ENCODE measurements at regions not wholly inside any gene's neighbourhood (a gene's known extent, or its start where the extent isn't known, plus 50 kb on each side); places are given as distances from the start of the nearest gene placed in this dataset.

DNA sequence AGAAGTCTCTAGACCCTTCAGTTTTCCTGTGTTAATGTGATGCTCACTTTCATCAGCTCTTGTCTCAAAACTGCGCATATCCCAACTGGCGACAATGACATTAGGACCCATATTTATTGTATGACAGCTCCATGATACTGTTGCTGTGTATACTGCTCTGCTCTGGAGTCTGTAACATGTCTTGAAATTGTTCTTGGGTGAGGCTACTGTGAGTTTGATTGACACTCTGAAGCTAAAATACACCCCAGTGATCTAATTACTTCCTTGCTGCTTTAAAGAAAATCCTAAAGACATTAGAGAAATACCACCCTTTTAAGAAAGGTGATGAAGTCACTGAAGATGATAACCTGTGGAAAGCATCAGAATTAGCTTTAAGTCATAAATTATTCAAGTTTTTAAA, 1046.2 kb downstream of the KCNT2 start:
- H3K4me3 ChIP-seq (ENCODE audit: low read depth, low read length): no peak overlapping the region
- H3K23ac ChIP-seq (ENCODE audit: low read length): no peak overlapping the region
- H3K79me1 ChIP-seq (ENCODE audit: low read length): no peaks in the 10 kb centered on the region
- H3K9me3 ChIP-seq (ENCODE audit: insufficient read depth, low read depth, low read length): no peaks in the 10 kb centered on the region
- no peaks in the 10 kb centered on the region for H3K27me3 ChIP-seq (ENCODE audit: insufficient read depth, low read length)
- no peak overlapping the region for H2BK12ac ChIP-seq (ENCODE audit: low read length)
- no peak overlapping the region for H2AK5ac ChIP-seq (ENCODE audit: low read length)
- H4K8ac ChIP-seq (ENCODE audit: low read depth, low read length): no peak overlapping the region
- no peak overlapping the region for H4K12ac ChIP-seq (ENCODE audit: low read depth, low read length)
- H3K9ac ChIP-seq (ENCODE audit: low read length): no peak overlapping the region
- no CpG with 5 or more reads among the region's 2 CpGs for WGBS (ENCODE audit: extremely low coverage, insufficient coverage, insufficient read length)
- H3K4me2 ChIP-seq (ENCODE audit: low read length): no peak overlapping the region
- no peak overlapping the region for H3K4ac ChIP-seq (ENCODE audit: low read depth, low read length)
- no peak overlapping the region for H2AFZ ChIP-seq (ENCODE audit: insufficient read depth, low read length, poor library complexity)
- no peak overlapping the region for H4K91ac ChIP-seq (ENCODE audit: low read depth, low read length)
- H2BK5ac ChIP-seq (ENCODE audit: low read depth, low read length, poor library complexity): no peak overlapping the region
- no peak overlapping the region for H3K27ac ChIP-seq (ENCODE audit: low read depth, low read length)
- H3K36me3 ChIP-seq (ENCODE audit: control insufficient read depth in 1 of 2, insufficient read depth in 2 of 2, low read length in 2 of 2): no peaks in the 10 kb centered on the region
- no peaks in the 10 kb centered on the region for H3K79me2 ChIP-seq (ENCODE audit: control insufficient read depth, insufficient read depth, low read length, poor library complexity)
- no peak overlapping the region for H2BK120ac ChIP-seq (ENCODE audit: insufficient read depth, low read length, poor library complexity)
- H3K4me1 ChIP-seq (ENCODE audit: control insufficient read depth in 1 of 2, insufficient read depth in 2 of 2, low read length in 2 of 2): no peaks in the 10 kb centered on the region
- DNase-seq: no peak
- no peak overlapping the region for H3K14ac ChIP-seq (ENCODE audit: low read length)
- H3K18ac ChIP-seq (ENCODE audit: low read length): no peak overlapping the region

DNA sequence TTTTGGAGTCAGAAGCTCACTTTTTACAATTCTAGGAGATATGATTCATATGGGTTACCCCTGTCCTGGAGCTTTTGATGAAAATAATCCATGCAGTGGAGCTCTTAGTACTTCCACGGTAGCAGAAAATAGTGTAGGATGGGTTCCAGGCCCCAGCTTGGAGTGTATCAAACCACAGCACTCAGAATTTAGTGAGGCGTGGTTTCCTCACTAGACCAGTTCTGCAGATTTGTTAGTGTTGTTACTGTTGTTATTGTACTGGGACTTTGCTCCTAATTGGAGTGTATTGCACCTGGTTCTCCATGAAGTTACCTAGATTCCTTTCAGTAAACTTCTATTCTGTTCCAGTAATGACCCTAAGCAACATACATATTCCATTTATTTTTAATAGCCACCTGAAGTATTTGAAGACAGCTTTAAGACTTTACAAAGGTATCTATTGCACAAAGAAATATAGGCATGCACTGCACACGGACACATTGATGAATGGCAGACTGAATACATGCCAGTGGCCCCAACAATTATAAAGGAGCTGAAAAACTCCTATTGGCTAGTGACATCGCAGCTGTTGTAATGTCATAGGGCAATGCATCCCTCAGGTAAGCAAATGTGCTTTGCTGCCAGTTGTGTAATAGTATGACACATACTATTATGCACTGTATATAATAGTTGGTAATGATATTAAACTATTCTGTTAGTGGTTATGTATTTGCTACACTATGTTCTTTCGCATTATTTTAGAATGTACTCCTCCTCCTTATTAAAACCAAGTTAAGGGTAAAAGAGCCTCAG, 1058.0 kb downstream of the KCNT2 start:
- Histone ChIP-seq H3K4me1 (ENCODE audit: control insufficient read depth in 1 of 2, insufficient read depth in 2 of 2, low read length in 2 of 2) (no peaks in the 10 kb centered on the region), H4K91ac (ENCODE audit: low read depth, low read length) (no peak overlapping the region), H2AK5ac (ENCODE audit: low read length) (no peak overlapping the region), H3K27me3 (ENCODE audit: insufficient read depth, low read length) (no peaks in the 10 kb centered on the region), H3K18ac (ENCODE audit: low read length) (no peak overlapping the region), H2BK120ac (ENCODE audit: insufficient read depth, low read length, poor library complexity) (no peak overlapping the region), H3K79me1 (ENCODE audit: low read length) (no peaks in the 10 kb centered on the region), H2AFZ (ENCODE audit: insufficient read depth, low read length, poor library complexity) (no peak overlapping the region), H3K36me3 (ENCODE audit: control insufficient read depth in 1 of 2, insufficient read depth in 2 of 2, low read length in 2 of 2) (no peaks in the 10 kb centered on the region), H3K79me2 (ENCODE audit: control insufficient read depth, insufficient read depth, low read length, poor library complexity) (no peaks in the 10 kb centered on the region), H2BK12ac (ENCODE audit: low read length) (no peak overlapping the region), H3K4me3 (ENCODE audit: low read depth, low read length) (no peak overlapping the region), H3K9ac (ENCODE audit: low read length) (no peak overlapping the region), H3K4me2 (ENCODE audit: low read length) (no peak overlapping the region), H3K4ac (ENCODE audit: low read depth, low read length) (no peak overlapping the region), H4K12ac (ENCODE audit: low read depth, low read length) (no peak overlapping the region), H2BK5ac (ENCODE audit: low read depth, low read length, poor library complexity) (no peak overlapping the region), H3K23ac (ENCODE audit: low read length) (no peak overlapping the region), H4K8ac (ENCODE audit: low read depth, low read length) (no peak overlapping the region), H3K9me3 (ENCODE audit: insufficient read depth, low read depth, low read length) (no peaks in the 10 kb centered on the region), H3K27ac (ENCODE audit: low read depth, low read length) (no peak overlapping the region), H3K14ac (ENCODE audit: low read length) (no peak overlapping the region)
- no CpG with 5 or more reads among the region's 5 CpGs for WGBS (ENCODE audit: extremely low coverage, insufficient coverage, insufficient read length)
- no peak for DNase-seq

DNA sequence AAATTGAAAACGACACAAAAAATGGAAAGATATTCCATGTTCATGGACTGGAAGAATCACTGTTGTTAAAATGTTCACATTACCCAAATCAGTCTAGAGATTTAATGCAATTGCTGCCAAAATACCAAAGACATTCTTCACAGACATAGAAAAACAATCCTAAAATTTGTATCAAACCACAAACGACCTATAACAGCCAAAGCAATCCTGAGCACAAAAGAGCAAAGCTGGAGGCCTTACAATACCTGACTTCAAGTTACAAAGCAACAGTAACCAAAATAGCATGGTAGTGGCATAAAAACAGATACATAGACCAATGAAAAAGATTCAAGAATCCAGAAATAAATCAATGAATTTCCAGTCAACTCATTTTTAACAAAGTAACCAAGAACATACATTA, 1077.3 kb downstream of the KCNT2 start:
- no peak overlapping the region for H3K27ac ChIP-seq (ENCODE audit: low read depth, low read length)
- H3K27me3 ChIP-seq (ENCODE audit: insufficient read depth, low read length): no peaks in the 10 kb centered on the region
- no peaks in the 10 kb centered on the region for H3K36me3 ChIP-seq (ENCODE audit: control insufficient read depth in 1 of 2, insufficient read depth in 2 of 2, low read length in 2 of 2)
- no peak overlapping the region for H3K4ac ChIP-seq (ENCODE audit: low read depth, low read length)
- no peak overlapping the region for H4K12ac ChIP-seq (ENCODE audit: low read depth, low read length)
- no peak overlapping the region for H2BK120ac ChIP-seq (ENCODE audit: insufficient read depth, low read length, poor library complexity)
- H3K4me3 ChIP-seq (ENCODE audit: low read depth, low read length): no peak overlapping the region
- no peak overlapping the region for H2BK5ac ChIP-seq (ENCODE audit: low read depth, low read length, poor library complexity)
- H3K4me2 ChIP-seq (ENCODE audit: low read length): no peak overlapping the region
- H3K23ac ChIP-seq (ENCODE audit: low read length): no peak overlapping the region
- H3K18ac ChIP-seq (ENCODE audit: low read length): no peak overlapping the region
- H3K9ac ChIP-seq (ENCODE audit: low read length): no peak overlapping the region
- no peaks in the 10 kb centered on the region for H3K79me2 ChIP-seq (ENCODE audit: control insufficient read depth, insufficient read depth, low read length, poor library complexity)
- peaks cover 0 to 6% of the 10 kb centered on the region in 2 experiments for H3K4me1 ChIP-seq (ENCODE audit: control insufficient read depth in 1 of 2, insufficient read depth in 2 of 2, low read length in 2 of 2)
- H4K91ac ChIP-seq (ENCODE audit: low read depth, low read length): no peak overlapping the region
- H2AFZ ChIP-seq (ENCODE audit: insufficient read depth, low read length, poor library complexity): no peak overlapping the region
- H4K8ac ChIP-seq (ENCODE audit: low read depth, low read length): no peak overlapping the region
- H2AK5ac ChIP-seq (ENCODE audit: low read length): no peak overlapping the region
- H3K14ac ChIP-seq (ENCODE audit: low read length): no peak overlapping the region
- H2BK12ac ChIP-seq (ENCODE audit: low read length): no peak overlapping the region
- no peaks in the 10 kb centered on the region for H3K9me3 ChIP-seq (ENCODE audit: insufficient read depth, low read depth, low read length)
- H3K79me1 ChIP-seq (ENCODE audit: low read length): no peaks in the 10 kb centered on the region
- WGBS (ENCODE audit: extremely low coverage, insufficient coverage, insufficient read length): no CpG with 5 or more reads among the region's 2 CpGs
- no peak for DNase-seq

DNA sequence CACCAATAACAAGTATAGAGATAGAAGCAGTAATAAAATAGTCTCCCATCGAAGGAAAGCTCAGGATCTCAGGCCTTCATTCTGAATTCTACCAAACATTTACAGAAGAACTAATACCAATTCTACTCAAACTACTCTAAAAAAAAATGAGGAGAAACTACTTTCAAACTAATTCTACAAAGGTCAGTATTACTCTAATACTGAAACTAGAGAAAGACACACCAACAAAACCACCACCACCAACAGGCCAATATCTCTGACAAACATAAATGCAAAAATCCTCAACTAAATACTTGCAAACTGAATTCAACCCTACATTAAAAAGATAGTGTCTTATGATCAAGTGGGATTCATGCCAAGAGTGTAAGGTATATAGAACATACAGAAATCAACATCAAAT, 1078.4 kb downstream of the KCNT2 start:
- no peaks in the 10 kb centered on the region for H3K9me3 ChIP-seq (ENCODE audit: insufficient read depth, low read depth, low read length)
- WGBS (ENCODE audit: extremely low coverage, insufficient coverage, insufficient read length): no CpG with 5 or more reads among the region's 1 CpG

More for the DNA sequence above, 1078.4 kb downstream of the KCNT2 start:
- H4K12ac ChIP-seq (ENCODE audit: low read depth, low read length): no peak overlapping the region
- no peaks in the 10 kb centered on the region for H3K36me3 ChIP-seq (ENCODE audit: control insufficient read depth in 1 of 2, insufficient read depth in 2 of 2, low read length in 2 of 2)
- no peak overlapping the region for H2AK5ac ChIP-seq (ENCODE audit: low read length)
- no peak overlapping the region for H2BK120ac ChIP-seq (ENCODE audit: insufficient read depth, low read length, poor library complexity)
- H3K9ac ChIP-seq (ENCODE audit: low read length): no peak overlapping the region
- no peak for DNase-seq
- H3K18ac ChIP-seq (ENCODE audit: low read length): no peak overlapping the region
- H4K91ac ChIP-seq (ENCODE audit: low read depth, low read length): no peak overlapping the region
- no peaks in the 10 kb centered on the region for H3K27me3 ChIP-seq (ENCODE audit: insufficient read depth, low read length)
- no peak overlapping the region for H2BK5ac ChIP-seq (ENCODE audit: low read depth, low read length, poor library complexity)
- no peaks in the 10 kb centered on the region for H3K79me1 ChIP-seq (ENCODE audit: low read length)
- no peak overlapping the region for H3K23ac ChIP-seq (ENCODE audit: low read length)
- H3K4ac ChIP-seq (ENCODE audit: low read depth, low read length): no peak overlapping the region
- no peak overlapping the region for H3K4me3 ChIP-seq (ENCODE audit: low read depth, low read length)
- no peaks in the 10 kb centered on the region for H3K79me2 ChIP-seq (ENCODE audit: control insufficient read depth, insufficient read depth, low read length, poor library complexity)
- H3K4me2 ChIP-seq (ENCODE audit: low read length): no peak overlapping the region
- H2BK12ac ChIP-seq (ENCODE audit: low read length): no peak overlapping the region
- H3K14ac ChIP-seq (ENCODE audit: low read length): no peak overlapping the region
- no peak overlapping the region for H4K8ac ChIP-seq (ENCODE audit: low read depth, low read length)
- no peak overlapping the region for H3K27ac ChIP-seq (ENCODE audit: low read depth, low read length)
- H3K4me1 ChIP-seq (ENCODE audit: control insufficient read depth in 1 of 2, insufficient read depth in 2 of 2, low read length in 2 of 2): peaks cover 0 to 6% of the 10 kb centered on the region in 2 experiments
- H2AFZ ChIP-seq (ENCODE audit: insufficient read depth, low read length, poor library complexity): no peak overlapping the region
